DOHH2 (cell line): ENCODE measurements at regions not wholly inside any gene's neighbourhood (a gene's known extent, or its start where the extent isn't known, plus 50 kb on each side); places are given as distances from the start of the nearest gene placed in this dataset.

ENCODE experiments used
- H3F3A ChIP-seq: fragments of 200-600 bp; sonication (generic), shearing (Covaris generic); 2 replicates; pipeline ENCODE4 v1.6.0; 2016; ENCODE audit warnings: antibody characterized with exemption, mild to moderate bottlenecking; ENCODE audit not compliant: control insufficient read depth, insufficient read depth
- H3K27ac ChIP-seq: fragments of 200-600 bp; sonication (generic); 2 replicates; pipeline ENCODE4 v1.5.1; 2014; ENCODE audit warnings: low read depth, mild to moderate bottlenecking, low read length, moderate library complexity
- H3K27me3 ChIP-seq: fragments of 200-600 bp; sonication (generic); 2 replicates; pipeline ENCODE4 v1.6.1; 2014; ENCODE audit warnings: mild to moderate bottlenecking, low read length, mixed read lengths; ENCODE audit not compliant: control insufficient read depth
- H3K36me3 ChIP-seq: fragments of 200-600 bp; sonication (generic); 2 replicates; pipeline ENCODE4 v1.6.1; 2014; ENCODE audit warnings: mild to moderate bottlenecking, low read length, moderate library complexity, mixed read lengths; ENCODE audit not compliant: control insufficient read depth
- H3K4me1 ChIP-seq: fragments of 200-600 bp; sonication (generic); 2 replicates; pipeline ENCODE4 v1.6.1; 2014; ENCODE audit warnings: mild to moderate bottlenecking, low read length, mixed read lengths; ENCODE audit not compliant: control insufficient read depth
- H3K4me2 ChIP-seq: fragments of 200-600 bp; sonication (generic); 2 replicates; pipeline ENCODE4 v1.6.0; 2014; ENCODE audit warnings: mild to moderate bottlenecking, low read length, moderate library complexity
- H3K4me3 ChIP-seq: fragments of 200-600 bp; sonication (generic); 2 replicates; pipeline ENCODE4 v1.5.1; 2014; ENCODE audit warnings: mild to moderate bottlenecking, low read length, mixed read lengths
- H3K79me2 ChIP-seq: fragments of 200-600 bp; sonication (generic); 2 replicates; pipeline ENCODE4 v1.6.1; 2014; ENCODE audit warnings: mild to moderate bottlenecking, low read length, mixed read lengths; ENCODE audit not compliant: control insufficient read depth
- H3K9me2 ChIP-seq: fragments of 200-600 bp; sonication (generic); replicated peaks from 2 replicates; pipeline ENCODE4 v1.6.1; 2014; ENCODE audit warnings: mild to moderate bottlenecking, low read length, mixed read lengths; ENCODE audit not compliant: control insufficient read depth
- H3K9me3 ChIP-seq: fragments of 200-600 bp; sonication (generic); 2 replicates; pipeline ENCODE4 v1.6.1; 2014; ENCODE audit warnings: antibody characterized with exemption, low read length, mixed read lengths; ENCODE audit not compliant: control insufficient read depth, insufficient read depth
- H4K20me1 ChIP-seq: fragments of 200-600 bp; sonication (generic); 2 replicates; pipeline ENCODE4 v1.6.0; 2014; ENCODE audit warnings: low read depth, mild to moderate bottlenecking, antibody characterized with exemption, low read length, moderate library complexity; ENCODE audit not compliant: control insufficient read depth, insufficient read depth
- CTCF ChIP-seq: fragments of 200-600 bp; sonication (generic); IDR thresholded peaks from one replicate; pipeline ENCODE4 v1.5.1; 2014; ENCODE audit warnings: antibody characterized with exemption, mild to moderate bottlenecking, low read depth, low read length; ENCODE audit not compliant: poor library complexity, severe bottlenecking
- EZH2phosphoT487 ChIP-seq: fragments of 200-600 bp; sonication (generic); IDR thresholded peaks from 2 replicates; pipeline ENCODE4 v1.6.1; 2017; ENCODE audit warnings: borderline replicate concordance, mild to moderate bottlenecking, antibody characterized with exemption, low read length, moderate library complexity, mixed read lengths

GRCh38 chr6:77403424-77403823 lies 59.9 kb downstream of the HTR1B start:
- Histone ChIP-seq H3F3A (no peaks in the 10 kb centered on the region), H3K27me3 (no peaks in the 10 kb centered on the region), H3K9me3 (no peaks in the 10 kb centered on the region), H3K4me1 (no peaks in the 10 kb centered on the region), H4K20me1 (no peaks in the 10 kb centered on the region), H3K27ac (no peak overlapping the region), H3K36me3 (no peaks in the 10 kb centered on the region), H3K4me2 (no peak overlapping the region), H3K4me3 (no peak overlapping the region), H3K79me2 (no peaks in the 10 kb centered on the region), H3K9me2 (no peaks in the 10 kb centered on the region)
- TF ChIP-seq EZH2phosphoT487 (no peak), CTCF (no peak)

GRCh38 chr6:77401231-77401630 lies 62.1 kb downstream of the HTR1B start:
- no peaks in the 10 kb centered on the region for H3K9me3 ChIP-seq
- no peaks in the 10 kb centered on the region for H3K36me3 ChIP-seq
- H3K9me2 ChIP-seq: no peaks in the 10 kb centered on the region
- TF ChIP-seq CTCF (no peak), EZH2phosphoT487 (no peak)
- H3K79me2 ChIP-seq: no peaks in the 10 kb centered on the region
- H4K20me1 ChIP-seq: no peaks in the 10 kb centered on the region
- H3K27ac ChIP-seq: no peak overlapping the region
- H3K4me3 ChIP-seq: no peak overlapping the region
- no peaks in the 10 kb centered on the region for H3K4me1 ChIP-seq
- no peaks in the 10 kb centered on the region for H3K27me3 ChIP-seq
- H3K4me2 ChIP-seq: no peak overlapping the region
- H3F3A ChIP-seq: no peaks in the 10 kb centered on the region

GRCh38 chr6:77397561-77397960 lies 65.7 kb downstream of the HTR1B start:
- no peaks in the 10 kb centered on the region for H3F3A ChIP-seq
- H3K27ac ChIP-seq: no peak overlapping the region
- no peak overlapping the region for H3K4me3 ChIP-seq
- H3K9me2 ChIP-seq: no peaks in the 10 kb centered on the region
- no peaks in the 10 kb centered on the region for H3K79me2 ChIP-seq
- H4K20me1 ChIP-seq: no peaks in the 10 kb centered on the region
- no peaks in the 10 kb centered on the region for H3K4me1 ChIP-seq
- no peaks in the 10 kb centered on the region for H3K27me3 ChIP-seq
- no peaks in the 10 kb centered on the region for H3K36me3 ChIP-seq
- no peak overlapping the region for H3K4me2 ChIP-seq
- no peaks in the 10 kb centered on the region for H3K9me3 ChIP-seq
- TF ChIP-seq CTCF: no peak
- TF ChIP-seq EZH2phosphoT487: no peak

GRCh38 chr6:77389402-77389801 lies 73.9 kb downstream of the HTR1B start:
- Histone ChIP-seq H4K20me1 (no peaks in the 10 kb centered on the region), H3K4me1 (no peaks in the 10 kb centered on the region)
- TF ChIP-seq EZH2phosphoT487 (no peak), CTCF (no peak)

More at GRCh38 chr6:77389402-77389801, 73.9 kb downstream of the HTR1B start:
- Histone ChIP-seq H3K4me3 (no peak overlapping the region), H3K36me3 (no peaks in the 10 kb centered on the region), H3K4me2 (no peak overlapping the region), H3K9me3 (no peaks in the 10 kb centered on the region), H3K79me2 (no peaks in the 10 kb centered on the region), H3K9me2 (no peaks in the 10 kb centered on the region), H3K27ac (no peak overlapping the region), H3K27me3 (no peaks in the 10 kb centered on the region), H3F3A (no peaks in the 10 kb centered on the region)
